GM12878 (cell line): ENCODE measurements at regions not wholly inside any gene's neighbourhood (a gene's known extent, or its start where the extent isn't known, plus 50 kb on each side); places are given as distances from the start of the nearest gene placed in this dataset.

Experiments used
- ASH2L ChIP-seq: fragments of 300-600, 200-600 bp; sonication (generic); IDR thresholded peaks from 2 replicates; pipeline ENCODE4 v1.6.1; 2017; ENCODE audit warnings: low read depth, mild to moderate bottlenecking, borderline replicate concordance
- ATF3 ChIP-seq: IDR thresholded peaks from 2 replicates; pipeline ENCODE4 v1.6.1; 2011; ENCODE audit warnings: low read depth, mild to moderate bottlenecking, low read length, moderate library complexity, borderline replicate concordance; ENCODE audit errors: extremely low read depth
- CBFB ChIP-seq: IDR thresholded peaks from 2 replicates; pipeline ENCODE4 v1.6.1; 2016; ENCODE audit warnings: antibody characterized with exemption, low read depth
- ETV6 ChIP-seq, 2 experiments: fragments of 450-650 bp in 1 of 2; IDR thresholded peaks in 1 of 2; conservative IDR thresholded peaks in 1 of 2; 2 replicates each; pipeline ENCODE4 v1.6.1; 2014; ENCODE audit warnings: antibody characterized with exemption in 1 of 2, borderline replicate concordance in 1 of 2, low read depth in 1 of 2, mild to moderate bottlenecking in 1 of 2, moderate library complexity in 1 of 2
- FOXM1 ChIP-seq: IDR thresholded peaks from 2 replicates; pipeline ENCODE4 v1.6.1; 2012; ENCODE audit warnings: low read depth, mild to moderate bottlenecking, inconsistent platforms, low read length, moderate library complexity
- MYC ChIP-seq: IDR thresholded peaks from 2 replicates; pipeline ENCODE4 v1.6.1; 2011; ENCODE audit warnings: mild to moderate bottlenecking, low read length, moderate library complexity, inconsistent platforms; ENCODE audit not compliant: insufficient read depth, insufficient replicate concordance, insufficient read length, severe bottlenecking
- RAD21 ChIP-seq: IDR thresholded peaks from 2 replicates; pipeline ENCODE4 v1.6.1; 2011; ENCODE audit warnings: mild to moderate bottlenecking, low read depth, low read length, moderate library complexity; ENCODE audit not compliant: insufficient read depth
- REST ChIP-seq: IDR thresholded peaks from 2 replicates; pipeline ENCODE4 v1.6.1; 2012; ENCODE audit warnings: mild to moderate bottlenecking, low read depth, low read length
- SKIL ChIP-seq: fragments of 450-650 bp; IDR thresholded peaks from 2 replicates; pipeline ENCODE4 v1.6.1; 2017; ENCODE audit warnings: mild to moderate bottlenecking, low read depth, inconsistent platforms; ENCODE audit not compliant: poor library complexity, severe bottlenecking
- TF ChIP-seq, protein P1 (sequence below), 3 experiments: IDR thresholded peaks in 2 of 3; conservative IDR thresholded peaks in 1 of 3; 2 replicates each; pipeline ENCODE4 v1.5.1; 2011; ENCODE audit warnings: low read depth in 3 of 3, low read length in 3 of 3, mild to moderate bottlenecking in 3 of 3, control low read depth in 2 of 3, moderate library complexity in 2 of 3, inconsistent platforms in 1 of 3, mixed read lengths in 1 of 3; ENCODE audit not compliant: control insufficient read depth in 2 of 3, insufficient read depth in 1 of 3; ENCODE audit errors: extremely low read depth in 1 of 3
- TF ChIP-seq, protein P2 (sequence below): fragments of 450-650 bp; IDR thresholded peaks from 2 replicates; pipeline ENCODE4 v1.6.1; 2017; ENCODE audit warnings: mild to moderate bottlenecking, moderate library complexity
- TF ChIP-seq, protein P3 (sequence below): IDR thresholded peaks from 2 replicates; pipeline ENCODE4 v1.6.1; 2012; ENCODE audit warnings: low read depth, low read length, improper control_type of control experiment

DNA sequence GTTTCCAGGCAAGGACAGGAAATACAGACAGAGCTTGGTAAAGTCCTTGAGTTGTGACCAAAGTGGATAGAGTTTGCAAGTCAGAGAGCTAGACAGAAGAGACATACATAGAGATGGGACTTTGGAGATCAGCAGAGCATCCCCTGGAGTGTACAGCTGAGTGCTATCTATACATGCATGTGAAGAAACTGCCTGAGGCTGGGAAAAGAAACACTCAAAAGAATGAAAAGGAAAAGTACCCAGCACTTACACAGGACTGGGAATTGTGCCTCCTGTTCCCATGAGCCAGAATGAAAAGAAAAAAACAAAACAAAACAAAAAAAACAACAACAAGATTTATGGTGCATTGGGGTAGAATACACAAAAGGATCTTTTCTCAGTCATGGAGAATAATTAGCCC, 606.4 kb downstream of the ZNF608 start:
- TF ChIP-seq FOXM1 (no peak), REST (no peak), RAD21 (no peak), ATF3 (no peak), SKIL (no peak), CBFB (no peak), ETV6 (conservative IDR thresholded peaks at IDR 0.05 in 1 of 2, IDR thresholded peaks at IDR 0.05 in 1 of 2; ENCODE audit: borderline replicate concordance in 1 of 2, low read depth in 1 of 2) (no peak), MYC (no peak), ASH2L (no peak)
- TF ChIP-seq, protein P1, sequence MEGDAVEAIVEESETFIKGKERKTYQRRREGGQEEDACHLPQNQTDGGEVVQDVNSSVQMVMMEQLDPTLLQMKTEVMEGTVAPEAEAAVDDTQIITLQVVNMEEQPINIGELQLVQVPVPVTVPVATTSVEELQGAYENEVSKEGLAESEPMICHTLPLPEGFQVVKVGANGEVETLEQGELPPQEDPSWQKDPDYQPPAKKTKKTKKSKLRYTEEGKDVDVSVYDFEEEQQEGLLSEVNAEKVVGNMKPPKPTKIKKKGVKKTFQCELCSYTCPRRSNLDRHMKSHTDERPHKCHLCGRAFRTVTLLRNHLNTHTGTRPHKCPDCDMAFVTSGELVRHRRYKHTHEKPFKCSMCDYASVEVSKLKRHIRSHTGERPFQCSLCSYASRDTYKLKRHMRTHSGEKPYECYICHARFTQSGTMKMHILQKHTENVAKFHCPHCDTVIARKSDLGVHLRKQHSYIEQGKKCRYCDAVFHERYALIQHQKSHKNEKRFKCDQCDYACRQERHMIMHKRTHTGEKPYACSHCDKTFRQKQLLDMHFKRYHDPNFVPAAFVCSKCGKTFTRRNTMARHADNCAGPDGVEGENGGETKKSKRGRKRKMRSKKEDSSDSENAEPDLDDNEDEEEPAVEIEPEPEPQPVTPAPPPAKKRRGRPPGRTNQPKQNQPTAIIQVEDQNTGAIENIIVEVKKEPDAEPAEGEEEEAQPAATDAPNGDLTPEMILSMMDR (IDR thresholded peaks at IDR 0.05 in 2 of 3, conservative IDR thresholded peaks at IDR 0.05 in 1 of 3; ENCODE audit: control insufficient read depth in 2 of 3, extremely low read depth in 1 of 3, insufficient read depth in 1 of 3, low read depth in 3 of 3, low read length in 3 of 3) = no peak
- TF ChIP-seq, protein P2, sequence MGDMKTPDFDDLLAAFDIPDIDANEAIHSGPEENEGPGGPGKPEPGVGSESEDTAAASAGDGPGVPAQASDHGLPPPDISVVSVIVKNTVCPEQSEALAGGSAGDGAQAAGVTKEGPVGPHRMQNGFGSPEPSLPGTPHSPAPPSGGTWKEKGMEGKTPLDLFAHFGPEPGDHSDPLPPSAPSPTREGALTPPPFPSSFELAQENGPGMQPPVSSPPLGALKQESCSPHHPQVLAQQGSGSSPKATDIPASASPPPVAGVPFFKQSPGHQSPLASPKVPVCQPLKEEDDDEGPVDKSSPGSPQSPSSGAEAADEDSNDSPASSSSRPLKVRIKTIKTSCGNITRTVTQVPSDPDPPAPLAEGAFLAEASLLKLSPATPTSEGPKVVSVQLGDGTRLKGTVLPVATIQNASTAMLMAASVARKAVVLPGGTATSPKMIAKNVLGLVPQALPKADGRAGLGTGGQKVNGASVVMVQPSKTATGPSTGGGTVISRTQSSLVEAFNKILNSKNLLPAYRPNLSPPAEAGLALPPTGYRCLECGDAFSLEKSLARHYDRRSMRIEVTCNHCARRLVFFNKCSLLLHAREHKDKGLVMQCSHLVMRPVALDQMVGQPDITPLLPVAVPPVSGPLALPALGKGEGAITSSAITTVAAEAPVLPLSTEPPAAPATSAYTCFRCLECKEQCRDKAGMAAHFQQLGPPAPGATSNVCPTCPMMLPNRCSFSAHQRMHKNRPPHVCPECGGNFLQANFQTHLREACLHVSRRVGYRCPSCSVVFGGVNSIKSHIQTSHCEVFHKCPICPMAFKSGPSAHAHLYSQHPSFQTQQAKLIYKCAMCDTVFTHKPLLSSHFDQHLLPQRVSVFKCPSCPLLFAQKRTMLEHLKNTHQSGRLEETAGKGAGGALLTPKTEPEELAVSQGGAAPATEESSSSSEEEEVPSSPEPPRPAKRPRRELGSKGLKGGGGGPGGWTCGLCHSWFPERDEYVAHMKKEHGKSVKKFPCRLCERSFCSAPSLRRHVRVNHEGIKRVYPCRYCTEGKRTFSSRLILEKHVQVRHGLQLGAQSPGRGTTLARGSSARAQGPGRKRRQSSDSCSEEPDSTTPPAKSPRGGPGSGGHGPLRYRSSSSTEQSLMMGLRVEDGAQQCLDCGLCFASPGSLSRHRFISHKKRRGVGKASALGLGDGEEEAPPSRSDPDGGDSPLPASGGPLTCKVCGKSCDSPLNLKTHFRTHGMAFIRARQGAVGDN = no peak
- TF ChIP-seq, protein P3, sequence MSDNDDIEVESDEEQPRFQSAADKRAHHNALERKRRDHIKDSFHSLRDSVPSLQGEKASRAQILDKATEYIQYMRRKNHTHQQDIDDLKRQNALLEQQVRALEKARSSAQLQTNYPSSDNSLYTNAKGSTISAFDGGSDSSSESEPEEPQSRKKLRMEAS = no peak
